Liver (tissue), 8 donors: ENCODE measurements at regions not wholly inside any gene's neighbourhood (a gene's known extent, or its start where the extent isn't known, plus 50 kb on each side); places are given as distances from the start of the nearest gene placed in this dataset.

Experiments used
- DNase-seq: peaks from one replicate; pipeline ENCODE4 v3.0.0-alpha.2; 2017; ENCODE audit warnings: low spot score
- H3K27ac ChIP-seq, 2 donors: one replicate each; pipeline ENCODE4 v1.7.0; 2013; ENCODE audit warnings: inconsistent platforms in 2 of 2, low read length in 2 of 2, control low read depth in 1 of 2, low read depth in 1 of 2, mild to moderate bottlenecking in 1 of 2
- H3K27me3 ChIP-seq, 4 donors: one replicate each; pipeline versions ENCODE4 v1.6.1 to v1.7.0; 2013; ENCODE audit warnings: low read length in 3 of 4, inconsistent platforms in 1 of 4, mild to moderate bottlenecking in 1 of 4, moderate library complexity in 1 of 4; ENCODE audit not compliant: control insufficient read depth in 4 of 4, insufficient read depth in 4 of 4
- H3K36me3 ChIP-seq, 4 donors: one replicate each; pipeline versions ENCODE4 v1.6.1 to v1.7.0; 2013; ENCODE audit warnings: low read length in 3 of 4, mild to moderate bottlenecking in 3 of 4, low read depth in 1 of 4, moderate library complexity in 1 of 4; ENCODE audit not compliant: control insufficient read depth in 4 of 4, insufficient read depth in 3 of 4
- H3K4me1 ChIP-seq, 4 donors: one replicate each; pipeline versions ENCODE4 v1.6.1 to v1.7.0; 2013; ENCODE audit warnings: low read length in 3 of 4, mild to moderate bottlenecking in 3 of 4, moderate library complexity in 1 of 4; ENCODE audit not compliant: control insufficient read depth in 4 of 4, insufficient read depth in 4 of 4
- H3K4me3 ChIP-seq, 3 donors: one replicate each; pipeline versions ENCODE4 v1.6.1 to v1.7.0; 2013; ENCODE audit warnings: low read length in 3 of 3, control low read depth in 1 of 3, low read depth in 1 of 3, mild to moderate bottlenecking in 1 of 3
- H3K9ac ChIP-seq, 2 donors: one replicate each; pipeline ENCODE4 v1.7.0; 2013; ENCODE audit warnings: low read length in 2 of 2, mild to moderate bottlenecking in 2 of 2, moderate library complexity in 2 of 2, control low read depth in 1 of 2, low read depth in 1 of 2
- H3K9me3 ChIP-seq, 4 donors: one replicate each; pipeline versions ENCODE4 v1.6.1 to v1.7.0; 2013; ENCODE audit warnings: low read length in 3 of 4; ENCODE audit not compliant: control insufficient read depth in 4 of 4
- EGR1 ChIP-seq, 2 donors: IDR thresholded peaks; 2 replicates each; pipeline ENCODE4 v1.6.1; 2016 to 2018; ENCODE audit warnings: antibody characterized with exemption in 2 of 2, low read depth in 2 of 2
- FOXA1 ChIP-seq: IDR thresholded peaks from 2 replicates; pipeline ENCODE4 v1.6.1; 2016; ENCODE audit warnings: antibody characterized with exemption
- FOXA2 ChIP-seq: IDR thresholded peaks from 2 replicates; pipeline ENCODE4 v1.6.1; 2016; ENCODE audit warnings: antibody characterized with exemption
- GABPA ChIP-seq, 2 donors: IDR thresholded peaks in 1 of 2; conservative IDR thresholded peaks in 1 of 2; 2 replicates each; pipeline ENCODE4 v1.6.1; 2016; ENCODE audit warnings: antibody characterized with exemption in 2 of 2, mild to moderate bottlenecking in 1 of 2, moderate library complexity in 1 of 2
- HNF4A ChIP-seq, 2 donors: conservative IDR thresholded peaks; 2 replicates each; pipeline ENCODE4 v1.6.1; 2016; ENCODE audit warnings: antibody characterized with exemption in 2 of 2, mild to moderate bottlenecking in 2 of 2
- HNF4G ChIP-seq: IDR thresholded peaks from 2 replicates; pipeline ENCODE4 v1.6.1; 2016; ENCODE audit warnings: antibody characterized with exemption
- JUND ChIP-seq, 2 donors: IDR thresholded peaks; 2 replicates each; pipeline ENCODE4 v1.6.1; 2016; ENCODE audit warnings: antibody characterized with exemption in 2 of 2
- NR2F2 ChIP-seq: IDR thresholded peaks from 2 replicates; pipeline ENCODE4 v1.6.1; 2016; ENCODE audit warnings: antibody characterized with exemption
- RAD21 ChIP-seq, 2 donors: IDR thresholded peaks; 2 replicates each; pipeline ENCODE4 v1.6.1; 2016; ENCODE audit warnings: antibody characterized with exemption in 2 of 2, mild to moderate bottlenecking in 2 of 2
- RXRA ChIP-seq, 2 donors: IDR thresholded peaks; 2 replicates each; pipeline ENCODE4 v1.6.1; 2017 to 2018; ENCODE audit warnings: antibody characterized with exemption in 2 of 2, mild to moderate bottlenecking in 1 of 2
- SP1 ChIP-seq: IDR thresholded peaks from 2 replicates; pipeline ENCODE4 v1.6.1; 2018; ENCODE audit warnings: antibody characterized with exemption, mild to moderate bottlenecking
- TAF1 ChIP-seq: conservative IDR thresholded peaks from 2 replicates; pipeline ENCODE4 v1.6.1; 2016; ENCODE audit warnings: antibody characterized with exemption, mild to moderate bottlenecking
- YY1 ChIP-seq: IDR thresholded peaks from 2 replicates; pipeline ENCODE4 v1.6.1; 2016; ENCODE audit warnings: antibody characterized with exemption, mild to moderate bottlenecking
- WGBS: extraction: QIAGEN DNeasy Blood & Tissue Kit; methylation state at CpG from one replicate; pipeline ENCODE4 v1.1.7; 2013; 5-methylcytosine and 5-hydroxymethylcytosine counted together
- TF ChIP-seq, protein P1 (sequence below): IDR thresholded peaks from 2 replicates; pipeline ENCODE4 v1.6.1; 2016; ENCODE audit warnings: antibody characterized with exemption
- TF ChIP-seq, protein P2 (sequence below): IDR thresholded peaks from 2 replicates; pipeline ENCODE4 v1.6.1; 2016; ENCODE audit warnings: antibody characterized with exemption
- TF ChIP-seq, protein P3 (sequence below): fragments of 150-350 bp; IDR thresholded peaks from 2 replicates; pipeline ENCODE4 v1.5.1; 2017; ENCODE audit warnings: improper control_type of control experiment, low read depth, low read length; ENCODE audit not compliant: missing input control
- TF ChIP-seq, protein P4 (sequence below): IDR thresholded peaks from 2 replicates; pipeline ENCODE4 v1.6.1; 2016; ENCODE audit warnings: antibody characterized with exemption, mild to moderate bottlenecking
- TF ChIP-seq, protein P5 (sequence below): IDR thresholded peaks from 2 replicates; pipeline ENCODE4 v1.6.1; 2016; ENCODE audit warnings: antibody characterized with exemption
- donor health status: healthy.
- donor health status: healthy.
- donor health status: healthy.
- donor health status: healthy.
- donor health status: healthy.

DNA sequence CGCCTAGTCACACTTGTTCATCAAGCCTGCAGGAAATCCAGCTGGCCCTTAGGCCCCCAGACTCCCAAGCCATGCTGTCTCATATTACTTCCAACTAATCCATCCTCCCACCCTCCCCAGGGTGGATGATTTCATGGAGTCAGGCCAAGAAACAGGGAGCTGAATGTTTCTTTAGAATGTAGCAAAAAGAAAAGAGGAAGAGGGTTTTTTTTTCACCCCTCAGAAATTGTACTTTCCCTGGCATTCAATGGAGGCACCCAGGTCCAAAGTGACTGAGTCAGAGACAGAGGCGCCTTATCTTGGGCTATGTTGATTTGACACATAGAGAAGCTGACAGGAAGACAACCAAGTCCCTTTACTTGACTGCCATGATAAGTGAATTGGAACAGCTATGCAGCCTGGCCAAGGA, 260.2 kb upstream of the NR4A3 start:
- H3K4me3 ChIP-seq = no peak overlapping the region
- no peak overlapping the region for H3K9ac ChIP-seq
- no peaks in the 10 kb centered on the region for H3K27me3 ChIP-seq
- no peaks in the 10 kb centered on the region for H3K9me3 ChIP-seq
- DNase-seq = no peak
- TF ChIP-seq FOXA2 (no peak), NR2F2 (no peak), RAD21 (IDR thresholded peaks at IDR 0.05) (no peak), HNF4A (conservative IDR thresholded peaks at IDR 0.05) (no peak), YY1 (no peak), RXRA (IDR thresholded peaks at IDR 0.05) (no peak), JUND (IDR thresholded peaks at IDR 0.05) (no peak), SP1 (no peak), TAF1 (no peak), EGR1 (IDR thresholded peaks at IDR 0.05; ENCODE audit: low read depth in 2 of 2) (no peak), FOXA1 (no peak), GABPA (IDR thresholded peaks at IDR 0.05 in 1 of 2, conservative IDR thresholded peaks at IDR 0.05 in 1 of 2) (no peak), HNF4G (no peak)
- TF ChIP-seq, protein P1, sequence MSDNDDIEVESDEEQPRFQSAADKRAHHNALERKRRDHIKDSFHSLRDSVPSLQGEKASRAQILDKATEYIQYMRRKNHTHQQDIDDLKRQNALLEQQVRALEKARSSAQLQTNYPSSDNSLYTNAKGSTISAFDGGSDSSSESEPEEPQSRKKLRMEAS = no peak
- TF ChIP-seq, protein P2, sequence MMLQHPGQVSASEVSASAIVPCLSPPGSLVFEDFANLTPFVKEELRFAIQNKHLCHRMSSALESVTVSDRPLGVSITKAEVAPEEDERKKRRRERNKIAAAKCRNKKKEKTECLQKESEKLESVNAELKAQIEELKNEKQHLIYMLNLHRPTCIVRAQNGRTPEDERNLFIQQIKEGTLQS = no peak
- TF ChIP-seq, protein P3, sequence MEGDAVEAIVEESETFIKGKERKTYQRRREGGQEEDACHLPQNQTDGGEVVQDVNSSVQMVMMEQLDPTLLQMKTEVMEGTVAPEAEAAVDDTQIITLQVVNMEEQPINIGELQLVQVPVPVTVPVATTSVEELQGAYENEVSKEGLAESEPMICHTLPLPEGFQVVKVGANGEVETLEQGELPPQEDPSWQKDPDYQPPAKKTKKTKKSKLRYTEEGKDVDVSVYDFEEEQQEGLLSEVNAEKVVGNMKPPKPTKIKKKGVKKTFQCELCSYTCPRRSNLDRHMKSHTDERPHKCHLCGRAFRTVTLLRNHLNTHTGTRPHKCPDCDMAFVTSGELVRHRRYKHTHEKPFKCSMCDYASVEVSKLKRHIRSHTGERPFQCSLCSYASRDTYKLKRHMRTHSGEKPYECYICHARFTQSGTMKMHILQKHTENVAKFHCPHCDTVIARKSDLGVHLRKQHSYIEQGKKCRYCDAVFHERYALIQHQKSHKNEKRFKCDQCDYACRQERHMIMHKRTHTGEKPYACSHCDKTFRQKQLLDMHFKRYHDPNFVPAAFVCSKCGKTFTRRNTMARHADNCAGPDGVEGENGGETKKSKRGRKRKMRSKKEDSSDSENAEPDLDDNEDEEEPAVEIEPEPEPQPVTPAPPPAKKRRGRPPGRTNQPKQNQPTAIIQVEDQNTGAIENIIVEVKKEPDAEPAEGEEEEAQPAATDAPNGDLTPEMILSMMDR = no peak
- TF ChIP-seq, protein P4, sequence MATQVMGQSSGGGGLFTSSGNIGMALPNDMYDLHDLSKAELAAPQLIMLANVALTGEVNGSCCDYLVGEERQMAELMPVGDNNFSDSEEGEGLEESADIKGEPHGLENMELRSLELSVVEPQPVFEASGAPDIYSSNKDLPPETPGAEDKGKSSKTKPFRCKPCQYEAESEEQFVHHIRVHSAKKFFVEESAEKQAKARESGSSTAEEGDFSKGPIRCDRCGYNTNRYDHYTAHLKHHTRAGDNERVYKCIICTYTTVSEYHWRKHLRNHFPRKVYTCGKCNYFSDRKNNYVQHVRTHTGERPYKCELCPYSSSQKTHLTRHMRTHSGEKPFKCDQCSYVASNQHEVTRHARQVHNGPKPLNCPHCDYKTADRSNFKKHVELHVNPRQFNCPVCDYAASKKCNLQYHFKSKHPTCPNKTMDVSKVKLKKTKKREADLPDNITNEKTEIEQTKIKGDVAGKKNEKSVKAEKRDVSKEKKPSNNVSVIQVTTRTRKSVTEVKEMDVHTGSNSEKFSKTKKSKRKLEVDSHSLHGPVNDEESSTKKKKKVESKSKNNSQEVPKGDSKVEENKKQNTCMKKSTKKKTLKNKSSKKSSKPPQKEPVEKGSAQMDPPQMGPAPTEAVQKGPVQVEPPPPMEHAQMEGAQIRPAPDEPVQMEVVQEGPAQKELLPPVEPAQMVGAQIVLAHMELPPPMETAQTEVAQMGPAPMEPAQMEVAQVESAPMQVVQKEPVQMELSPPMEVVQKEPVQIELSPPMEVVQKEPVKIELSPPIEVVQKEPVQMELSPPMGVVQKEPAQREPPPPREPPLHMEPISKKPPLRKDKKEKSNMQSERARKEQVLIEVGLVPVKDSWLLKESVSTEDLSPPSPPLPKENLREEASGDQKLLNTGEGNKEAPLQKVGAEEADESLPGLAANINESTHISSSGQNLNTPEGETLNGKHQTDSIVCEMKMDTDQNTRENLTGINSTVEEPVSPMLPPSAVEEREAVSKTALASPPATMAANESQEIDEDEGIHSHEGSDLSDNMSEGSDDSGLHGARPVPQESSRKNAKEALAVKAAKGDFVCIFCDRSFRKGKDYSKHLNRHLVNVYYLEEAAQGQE = no peak
- TF ChIP-seq, protein P5, sequence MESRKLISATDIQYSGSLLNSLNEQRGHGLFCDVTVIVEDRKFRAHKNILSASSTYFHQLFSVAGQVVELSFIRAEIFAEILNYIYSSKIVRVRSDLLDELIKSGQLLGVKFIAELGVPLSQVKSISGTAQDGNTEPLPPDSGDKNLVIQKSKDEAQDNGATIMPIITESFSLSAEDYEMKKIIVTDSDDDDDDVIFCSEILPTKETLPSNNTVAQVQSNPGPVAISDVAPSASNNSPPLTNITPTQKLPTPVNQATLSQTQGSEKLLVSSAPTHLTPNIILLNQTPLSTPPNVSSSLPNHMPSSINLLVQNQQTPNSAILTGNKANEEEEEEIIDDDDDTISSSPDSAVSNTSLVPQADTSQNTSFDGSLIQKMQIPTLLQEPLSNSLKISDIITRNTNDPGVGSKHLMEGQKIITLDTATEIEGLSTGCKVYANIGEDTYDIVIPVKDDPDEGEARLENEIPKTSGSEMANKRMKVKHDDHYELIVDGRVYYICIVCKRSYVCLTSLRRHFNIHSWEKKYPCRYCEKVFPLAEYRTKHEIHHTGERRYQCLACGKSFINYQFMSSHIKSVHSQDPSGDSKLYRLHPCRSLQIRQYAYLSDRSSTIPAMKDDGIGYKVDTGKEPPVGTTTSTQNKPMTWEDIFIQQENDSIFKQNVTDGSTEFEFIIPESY = no peak
- WGBS = 92% methylated on average over 2 of the region's 2 CpGs
- H3K4me1 ChIP-seq = no peaks in the 10 kb centered on the region
- H3K27ac ChIP-seq = no peak overlapping the region
- no peaks in the 10 kb centered on the region for H3K36me3 ChIP-seq
